T47D (cell line): ENCODE measurements at regions not wholly inside any gene's neighbourhood (a gene's known extent, or its start where the extent isn't known, plus 50 kb on each side); places are given as distances from the start of the nearest gene placed in this dataset.

Experiments
- DNase-seq, 2 experiments: peaks; one replicate each; pipeline versions ENCODE4 v3.0.0 to v3.0.0-alpha.2; 2011 to 2012; ENCODE audit warnings: low read depth in 1 of 2, low spot score in 1 of 2
- JUND ChIP-seq: IDR thresholded peaks from 2 replicates; pipeline ENCODE4 v1.6.1; 2012; ENCODE audit warnings: low read depth
- in situ Hi-C: cut with HindIII; loops from 2 replicates; pipeline ENCODE4 v1.10.0; 2016; ENCODE audit warnings: low sequenced_read_pairs, low pct_unique_long_range_greater_than_20kb

- no peak for DNase-seq
- no peak for TF ChIP-seq JUND
- in situ Hi-C loops, result no loop called here
Observed at GRCh38 chr3:96169111-96169766, 645.2 kb upstream of the EPHA6 start.

- DNase-seq, result no peak
- in situ Hi-C loops, result no loop called here
- no peak for TF ChIP-seq JUND
Observed at GRCh38 chr3:96172917-96173316, 641.5 kb upstream of the EPHA6 start.

- no peak for DNase-seq
- in situ Hi-C loops, result no loop called here
- no peak for TF ChIP-seq JUND
Observed at GRCh38 chr3:96175500-96175899, 638.9 kb upstream of the EPHA6 start.

- no peak for TF ChIP-seq JUND
- no peak for DNase-seq
- in situ Hi-C loops, result no loop called here
Observed at GRCh38 chr3:96182756-96183155, 631.6 kb upstream of the EPHA6 start.

- in situ Hi-C loops, result no loop called here
- no peak for TF ChIP-seq JUND
- no peak for DNase-seq
Observed at GRCh38 chr3:96183871-96184270, 630.5 kb upstream of the EPHA6 start.

DNA sequence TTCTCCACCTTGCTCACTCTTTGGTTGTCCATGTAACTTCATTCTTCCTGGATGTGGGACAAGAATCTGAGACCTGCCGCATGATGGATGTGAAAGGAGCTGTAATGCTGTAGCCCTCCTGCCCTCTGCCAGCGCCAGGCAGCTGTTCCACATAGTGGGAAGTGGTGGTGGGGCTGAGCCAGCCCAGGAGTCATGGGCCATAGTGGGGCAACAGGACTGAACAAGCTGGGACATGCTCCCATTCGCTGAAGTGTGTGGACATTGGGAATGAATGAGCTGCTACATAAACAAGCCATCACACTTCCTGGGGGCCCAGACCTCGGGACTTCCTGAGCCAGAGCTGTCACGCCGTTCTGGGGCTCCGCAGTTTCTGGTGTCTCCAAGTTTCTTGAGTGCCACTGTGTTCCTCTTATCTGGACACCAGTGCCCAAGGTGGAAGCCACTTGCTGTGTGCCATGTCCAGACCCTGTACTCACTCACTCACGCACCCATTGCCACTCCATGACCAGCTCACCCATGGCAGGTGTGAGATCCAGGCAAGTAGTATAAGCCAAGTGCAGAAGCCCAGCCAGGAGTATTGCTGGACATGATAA is 624.3 kb upstream of the EPHA6 start:
- no peak for DNase-seq
- in situ Hi-C loops, result no loop called here
- TF ChIP-seq JUND, result no peak

- in situ Hi-C loops, result no loop called here
- no peak for TF ChIP-seq JUND
- DNase-seq, result peak in 1 of 2 experiments; percentile 84
Observed at GRCh38 chr3:96192966-96193550, 621.3 kb upstream of the EPHA6 start.

GRCh38 chr3:96200897-96201296 is 613.5 kb upstream of the EPHA6 start:
- TF ChIP-seq JUND, result no peak
- DNase-seq, result no peak
- in situ Hi-C loops, result no loop called here

- no peak for TF ChIP-seq JUND
- DNase-seq, result no peak
- in situ Hi-C loops, result no loop called here
Observed at GRCh38 chr3:96201463-96201862, 612.9 kb upstream of the EPHA6 start.

DNA sequence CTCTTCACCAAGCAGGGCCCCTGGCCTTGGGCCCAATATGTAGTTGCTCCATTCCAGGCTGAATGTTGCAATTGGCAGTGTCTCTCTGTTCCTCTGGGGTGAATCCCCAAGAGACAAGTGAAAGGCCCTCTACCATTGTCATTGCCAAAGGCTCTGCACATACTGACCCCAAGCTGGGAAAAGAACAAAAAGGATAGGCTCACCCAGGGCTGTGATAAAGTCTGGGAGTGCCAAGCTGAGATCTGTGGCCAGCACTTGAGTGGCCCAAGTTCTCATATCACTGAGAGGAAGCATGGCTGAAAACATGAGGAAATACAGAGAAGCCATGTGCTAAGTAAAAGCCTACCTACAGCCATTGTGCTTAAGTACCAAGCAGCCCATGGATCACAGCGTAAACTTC is 612.2 kb upstream of the EPHA6 start:
- TF ChIP-seq JUND, result no peak
- in situ Hi-C loops, result no loop called here
- no peak for DNase-seq

GRCh38 chr3:96209699-96210098 is 604.7 kb upstream of the EPHA6 start:
- no peak for TF ChIP-seq JUND
- DNase-seq, result no peak
- in situ Hi-C loops, result no loop called here

DNA sequence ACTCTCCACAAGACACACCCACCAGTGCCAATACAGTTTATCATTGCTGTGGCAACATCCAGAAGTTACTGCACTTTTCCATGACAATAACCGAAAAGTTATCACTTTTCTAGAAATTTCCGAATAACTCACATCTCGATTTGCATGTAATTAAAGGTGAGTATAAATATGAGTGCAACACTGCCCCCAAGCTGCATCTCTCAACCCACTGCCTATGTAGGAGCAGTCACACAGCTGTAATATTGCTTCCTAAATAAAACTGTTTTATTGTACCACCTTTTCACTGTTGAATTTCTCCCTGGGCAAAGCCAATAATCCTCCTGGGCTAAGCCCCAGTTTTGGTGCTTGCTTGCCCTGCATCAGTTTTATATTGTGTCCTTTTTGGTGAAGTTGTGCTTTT is 601.0 kb upstream of the EPHA6 start:
- peak in 1 of 2 experiments; percentile 63 for DNase-seq
- no peak for TF ChIP-seq JUND
- in situ Hi-C loops, result no loop called here

- DNase-seq, result no peak
- TF ChIP-seq JUND, result no peak
- in situ Hi-C loops, result no loop called here
Observed at GRCh38 chr3:96214941-96215340, 599.5 kb upstream of the EPHA6 start.
